ENCODE measurements at regions not wholly inside any gene's neighbourhood (a gene's known extent, or its start where the extent isn't known, plus 50 kb on each side); places are given as distances from the start of the nearest gene placed in this dataset.

- no peak for DNase-seq
Observed at GRCh38 chr3:107428051-107428858, 51.0 kb downstream of the CCDC54 start.

- peak; percentile 92 for DNase-seq
Observed at GRCh38 chr3:107429320-107430181, 52.3 kb downstream of the CCDC54 start.

GRCh38 chr3:107430214-107430995 is 53.2 kb downstream of the CCDC54 start:
- peak; percentile 48 for DNase-seq

GRCh38 chr3:107430996-107431245 is 53.7 kb downstream of the CCDC54 start:
- peak; percentile 71 for DNase-seq

GRCh38 chr3:107431246-107432012 is 54.2 kb downstream of the CCDC54 start:
- DNase-seq, result peak; percentile 84

GRCh38 chr3:107432013-107432515 is 54.8 kb downstream of the CCDC54 start:
- DNase-seq, result peak; percentile 41

- peak; percentile 24 for DNase-seq
Observed at GRCh38 chr3:107432646-107433045, 55.4 kb downstream of the CCDC54 start.

- DNase-seq, result no peak
Observed at GRCh38 chr3:107436029-107436428, 58.8 kb downstream of the CCDC54 start.

- peak; percentile 22 for DNase-seq
Observed at GRCh38 chr3:107438671-107439070, 61.4 kb downstream of the CCDC54 start.

- DNase-seq, result peak; percentile 21
Observed at GRCh38 chr3:107441617-107442016, 64.4 kb downstream of the CCDC54 start.

- DNase-seq, result no peak
Observed at GRCh38 chr3:107443461-107443860, 66.2 kb downstream of the CCDC54 start.

GRCh38 chr3:107446706-107447105 is 69.5 kb downstream of the CCDC54 start:
- DNase-seq, result no peak

GRCh38 chr3:107450254-107450893 is 72.4 kb upstream of the BBX start:
- no peak for DNase-seq

- DNase-seq, result no peak
Observed at GRCh38 chr3:107452436-107452835, 70.3 kb upstream of the BBX start.

GRCh38 chr3:107453504-107453903 is 69.3 kb upstream of the BBX start:
- DNase-seq, result no peak

GRCh38 chr3:107455621-107456020 is 67.1 kb upstream of the BBX start:
- DNase-seq, result no peak

GRCh38 chr3:107456501-107456900 is 66.3 kb upstream of the BBX start:
- DNase-seq, result no peak

GRCh38 chr3:107458871-107459270 is 63.9 kb upstream of the BBX start:
- DNase-seq, result no peak

GRCh38 chr3:107461721-107462120 is 61.0 kb upstream of the BBX start:
- DNase-seq, result no peak

- DNase-seq, result peak; percentile 11
Observed at GRCh38 chr3:107464037-107464436, 58.7 kb upstream of the BBX start.

GRCh38 chr3:107465064-107465631 is 57.6 kb upstream of the BBX start:
- DNase-seq, result no peak

- no peak for DNase-seq
Observed at GRCh38 chr3:107468782-107469181, 54.0 kb upstream of the BBX start.
